Keratinocyte (primary cell): ENCODE measurements at regions not wholly inside any gene's neighbourhood (a gene's known extent, or its start where the extent isn't known, plus 50 kb on each side); places are given as distances from the start of the nearest gene placed in this dataset.

Experiments
- DNase-seq: peaks from one replicate; pipeline ENCODE4 v3.0.0-alpha.2; 2011; ENCODE audit warnings: low read depth, missing footprints, low spot score
- FAIRE-seq: peaks from 2 replicates; lab custom pipeline; 2011; peaks lifted over from hg19 to GRCh38; lab: Jason Lieb, UNC
- H2AFZ ChIP-seq: 2 replicates; pipeline ENCODE4 v1.6.0; 2012; ENCODE audit warnings: low read length, control low read depth, inconsistent platforms; ENCODE audit not compliant: control insufficient read depth
- H3K27ac ChIP-seq: 2 replicates; pipeline ENCODE4 v1.5.1; 2011; ENCODE audit warnings: low read length; ENCODE audit not compliant: control insufficient read depth, insufficient read depth
- H3K27me3 ChIP-seq: 3 replicates; pipeline ENCODE4 v1.6.0; 2011; ENCODE audit warnings: low read length; ENCODE audit not compliant: control insufficient read depth, insufficient read depth; ENCODE audit errors: extremely low read depth
- H3K36me3 ChIP-seq, 2 experiments: 2 replicates in 1 of 2; 3 replicates in 1 of 2; pipeline ENCODE4 v1.5.1; 2011; ENCODE audit warnings: low read length in 2 of 2, mild to moderate bottlenecking in 1 of 2; ENCODE audit not compliant: control insufficient read depth in 2 of 2, insufficient read depth in 2 of 2; ENCODE audit errors: extremely low read depth in 1 of 2
- H3K4me1 ChIP-seq: 3 replicates; pipeline ENCODE4 v1.5.1; 2011; ENCODE audit warnings: low read length; ENCODE audit not compliant: control insufficient read depth, insufficient read depth; ENCODE audit errors: extremely low read depth
- H3K4me2 ChIP-seq: 3 replicates; pipeline ENCODE4 v1.6.0; 2011; ENCODE audit warnings: low read depth, low read length; ENCODE audit not compliant: control insufficient read depth, insufficient read depth; ENCODE audit errors: extremely low read depth
- H3K4me3 ChIP-seq, 3 experiments: fragments of 200-600 bp in 1 of 3; sonication (generic) in 1 of 3; 2 replicates in 2 of 3; 3 replicates in 1 of 3; pipeline ENCODE4 v1.5.1; 2011 to 2016; ENCODE audit warnings: low read length in 3 of 3, mild to moderate bottlenecking in 3 of 3, control low read depth in 2 of 3, inconsistent platforms in 1 of 3, low read depth in 1 of 3, mixed read lengths in 1 of 3, mixed run types in 1 of 3, moderate library complexity in 1 of 3; ENCODE audit not compliant: control insufficient read depth in 2 of 3, insufficient read depth in 2 of 3; ENCODE audit errors: extremely low read depth in 1 of 3
- H3K79me2 ChIP-seq: 2 replicates; pipeline ENCODE4 v1.6.0; 2012; ENCODE audit warnings: low read length; ENCODE audit not compliant: control insufficient read depth, insufficient read depth
- H3K9ac ChIP-seq: 3 replicates; pipeline ENCODE4 v1.6.0; 2011; ENCODE audit warnings: low read length; ENCODE audit not compliant: control insufficient read depth, insufficient read depth; ENCODE audit errors: extremely low read depth
- H3K9me1 ChIP-seq: 3 replicates; pipeline ENCODE4 v1.6.0; 2011; ENCODE audit warnings: low read length; ENCODE audit not compliant: control insufficient read depth, insufficient read depth; ENCODE audit errors: extremely low read depth
- H3K9me3 ChIP-seq: 2 replicates; pipeline ENCODE4 v1.5.1; 2012; ENCODE audit warnings: low read depth, low read length; ENCODE audit not compliant: control insufficient read depth
- H4K20me1 ChIP-seq: 3 replicates; pipeline ENCODE4 v1.6.0; 2011; ENCODE audit warnings: low read length; ENCODE audit not compliant: control insufficient read depth, insufficient read depth; ENCODE audit errors: extremely low read depth
- EZH2 ChIP-seq: IDR thresholded peaks from one replicate; pipeline ENCODE4 v1.6.1; 2012; ENCODE audit warnings: inconsistent platforms, mild to moderate bottlenecking, low read length, moderate library complexity
- dilution Hi-C: fragments of 300-500 bp; cut with MboI; formaldehyde crosslinking; loops from one replicate; pipeline ENCODE4 v1.7.0; 2020; ENCODE audit warnings: low sequenced_read_pairs; ENCODE audit not compliant: extremely low pct_ligation_motif_present
- TF ChIP-seq, protein P1 (sequence below), 3 experiments: IDR thresholded peaks in 1 of 3; conservative IDR thresholded peaks in 1 of 3; optimal IDR thresholded peaks in 1 of 3; 2 replicates in 2 of 3; 3 replicates in 1 of 3; pipeline versions ENCODE3 to v1.5.1; 2011; ENCODE audit warnings: low read length in 3 of 3, mild to moderate bottlenecking in 3 of 3, moderate library complexity in 2 of 3, control low read depth in 1 of 3, inconsistent platforms in 1 of 3; ENCODE audit not compliant: insufficient read depth in 2 of 3; ENCODE audit errors: extremely low read depth in 1 of 3

DNA sequence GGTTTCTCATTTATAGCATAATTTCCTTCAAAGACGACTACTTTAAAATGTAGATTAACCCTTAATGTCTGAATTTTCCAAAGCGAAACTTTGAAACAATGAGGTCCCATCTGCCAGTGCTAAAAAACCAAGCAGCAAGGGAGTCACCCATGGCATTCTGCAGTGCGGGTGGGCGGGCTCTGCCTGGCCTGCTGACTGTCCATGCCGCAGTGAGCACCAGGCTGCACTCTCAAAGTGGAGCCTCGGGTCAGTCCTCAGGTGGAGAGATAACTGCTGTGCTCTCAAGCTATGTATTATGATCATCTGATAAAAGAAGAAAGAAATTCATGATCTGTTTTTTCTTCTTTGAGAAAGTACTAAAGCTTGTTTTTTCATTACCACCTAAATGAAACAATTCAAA is 581.6 kb downstream of the CETN3 start:
- Histone ChIP-seq H3K79me2 (no peaks in the 10 kb centered on the region), H3K9me1 (no peaks in the 10 kb centered on the region), H3K27ac (no peak overlapping the region), H4K20me1 (no peaks in the 10 kb centered on the region), H3K4me2 (no peak overlapping the region), H3K4me1 (no peaks in the 10 kb centered on the region), H2AFZ (no peak overlapping the region), H3K9me3 (no peaks in the 10 kb centered on the region), H3K36me3 (no peaks in the 10 kb centered on the region), H3K9ac (no peak overlapping the region), H3K4me3 (no peak overlapping the region), H3K27me3 (no peaks in the 10 kb centered on the region)
- dilution Hi-C loops: no loop called here
- DNase-seq (no peak), FAIRE-seq (no peak)
- TF ChIP-seq, protein P1, sequence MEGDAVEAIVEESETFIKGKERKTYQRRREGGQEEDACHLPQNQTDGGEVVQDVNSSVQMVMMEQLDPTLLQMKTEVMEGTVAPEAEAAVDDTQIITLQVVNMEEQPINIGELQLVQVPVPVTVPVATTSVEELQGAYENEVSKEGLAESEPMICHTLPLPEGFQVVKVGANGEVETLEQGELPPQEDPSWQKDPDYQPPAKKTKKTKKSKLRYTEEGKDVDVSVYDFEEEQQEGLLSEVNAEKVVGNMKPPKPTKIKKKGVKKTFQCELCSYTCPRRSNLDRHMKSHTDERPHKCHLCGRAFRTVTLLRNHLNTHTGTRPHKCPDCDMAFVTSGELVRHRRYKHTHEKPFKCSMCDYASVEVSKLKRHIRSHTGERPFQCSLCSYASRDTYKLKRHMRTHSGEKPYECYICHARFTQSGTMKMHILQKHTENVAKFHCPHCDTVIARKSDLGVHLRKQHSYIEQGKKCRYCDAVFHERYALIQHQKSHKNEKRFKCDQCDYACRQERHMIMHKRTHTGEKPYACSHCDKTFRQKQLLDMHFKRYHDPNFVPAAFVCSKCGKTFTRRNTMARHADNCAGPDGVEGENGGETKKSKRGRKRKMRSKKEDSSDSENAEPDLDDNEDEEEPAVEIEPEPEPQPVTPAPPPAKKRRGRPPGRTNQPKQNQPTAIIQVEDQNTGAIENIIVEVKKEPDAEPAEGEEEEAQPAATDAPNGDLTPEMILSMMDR (optimal IDR thresholded peaks at IDR 0.05 in 1 of 3, IDR thresholded peaks at IDR 0.05 in 1 of 3, conservative IDR thresholded peaks at IDR 0.05 in 1 of 3; ENCODE audit: extremely low read depth in 1 of 3, insufficient read depth in 2 of 3, low read length in 3 of 3): no peak
- no peak for TF ChIP-seq EZH2

DNA sequence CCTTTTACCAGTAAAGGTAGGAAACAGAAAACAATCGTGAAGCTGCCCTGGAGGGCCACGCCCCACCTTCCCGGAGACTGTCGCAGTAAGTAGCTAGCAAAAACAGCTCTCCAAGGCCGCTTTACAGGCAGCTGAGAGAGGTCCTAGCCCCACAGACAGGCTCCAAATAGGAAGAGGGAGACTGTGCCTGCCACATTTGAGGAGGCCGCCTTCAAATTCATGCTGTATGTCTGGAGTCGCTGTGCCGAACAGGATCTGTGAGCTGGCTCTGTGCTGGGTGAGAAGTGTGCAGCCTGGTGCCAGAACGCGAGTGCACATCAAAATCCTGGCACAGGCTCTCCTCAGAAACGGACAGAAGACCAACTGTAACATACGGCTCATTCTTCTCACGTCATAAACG is 582.2 kb downstream of the CETN3 start:
- Histone ChIP-seq H3K4me1 (no peaks in the 10 kb centered on the region), H3K27me3 (no peaks in the 10 kb centered on the region), H3K4me2 (no peak overlapping the region), H2AFZ (no peak overlapping the region), H3K36me3 (no peaks in the 10 kb centered on the region), H3K9me1 (no peaks in the 10 kb centered on the region), H3K4me3 (no peak overlapping the region), H4K20me1 (no peaks in the 10 kb centered on the region), H3K79me2 (no peaks in the 10 kb centered on the region), H3K27ac (no peak overlapping the region), H3K9me3 (no peaks in the 10 kb centered on the region), H3K9ac (no peak overlapping the region)
- TF ChIP-seq EZH2: no peak
- TF ChIP-seq, protein P1 (optimal IDR thresholded peaks at IDR 0.05 in 1 of 3, IDR thresholded peaks at IDR 0.05 in 1 of 3, conservative IDR thresholded peaks at IDR 0.05 in 1 of 3; ENCODE audit: extremely low read depth in 1 of 3, insufficient read depth in 2 of 3, low read length in 3 of 3): no peak
- dilution Hi-C loops: no loop called here
- FAIRE-seq: no peak
- DNase-seq: no peak
